Endothelial cell of hepatic sinusoid (primary cell): ENCODE measurements at regions not wholly inside any gene's neighbourhood (a gene's known extent, or its start where the extent isn't known, plus 50 kb on each side); places are given as distances from the start of the nearest gene placed in this dataset.
"Not testable (repeated sequence)": the region's sequence is repeated elsewhere in the genome, so short reads cannot be mapped to it uniquely, and the experiment has no call there.

Source experiments
- in situ Hi-C: cut with HindIII; loops from 2 replicates; pipeline ENCODE4 v1.10.0; 2017; ENCODE audit warnings: low sequenced_read_pairs

DNA sequence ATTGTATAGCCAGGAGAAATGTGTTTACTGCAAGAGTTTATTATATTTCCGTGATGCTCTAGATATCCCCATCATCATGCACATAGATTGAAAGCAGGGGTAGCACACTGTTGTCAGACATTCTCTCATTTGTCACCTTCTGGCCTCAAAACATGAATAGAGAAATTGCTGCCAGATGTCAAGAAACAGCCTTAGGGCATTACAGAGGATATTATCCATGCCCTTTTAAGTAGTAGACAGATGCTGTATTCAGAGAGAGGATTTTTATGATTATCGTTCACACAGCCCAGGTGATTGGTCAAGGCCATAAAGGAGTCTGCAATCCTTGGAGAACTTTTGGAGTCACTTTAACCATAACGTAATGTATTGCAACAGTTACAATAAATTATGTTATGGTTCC lies 1961.5 kb upstream of the TENM3 start:
- in situ Hi-C loops = no loop called here

DNA sequence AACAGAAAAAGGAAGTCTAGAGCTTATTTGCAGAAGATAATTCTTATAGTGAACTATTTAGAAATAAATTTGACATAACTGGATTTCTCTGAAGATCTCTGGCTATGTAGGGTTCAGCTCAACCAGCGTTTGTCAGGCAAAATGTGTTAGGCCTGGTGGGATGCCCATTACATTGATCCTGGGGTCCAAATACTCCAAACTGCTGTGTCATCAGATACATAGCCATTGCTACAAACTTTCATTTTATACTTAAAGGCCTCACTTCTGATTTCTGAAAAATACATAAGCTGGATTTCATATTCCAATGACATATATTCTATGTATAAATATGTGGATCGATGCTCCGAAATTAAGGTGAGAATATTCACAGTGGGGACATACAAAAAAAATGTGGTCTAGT lies 1958.9 kb upstream of the TENM3 start:
- in situ Hi-C loops = no loop called here

DNA sequence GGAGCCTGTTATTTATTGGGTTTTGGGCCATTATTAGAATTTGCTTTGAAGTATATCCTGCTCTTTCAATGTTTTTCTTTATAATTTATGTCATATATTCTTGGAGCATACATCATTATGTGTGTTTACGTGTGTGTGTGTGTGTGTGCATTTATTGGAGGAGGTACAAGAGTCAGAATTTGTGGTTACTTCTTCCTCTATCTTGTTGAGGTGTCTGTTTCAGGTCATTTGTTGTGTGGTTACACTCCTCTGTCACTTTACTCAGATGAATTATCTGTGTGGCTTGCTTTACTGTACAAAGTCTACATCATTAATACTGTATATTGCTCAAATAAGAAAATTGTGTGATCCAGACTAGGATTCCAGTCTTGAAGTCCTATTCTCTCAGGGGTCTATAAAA lies 1957.4 kb upstream of the TENM3 start:
- in situ Hi-C loops = no loop called here

DNA sequence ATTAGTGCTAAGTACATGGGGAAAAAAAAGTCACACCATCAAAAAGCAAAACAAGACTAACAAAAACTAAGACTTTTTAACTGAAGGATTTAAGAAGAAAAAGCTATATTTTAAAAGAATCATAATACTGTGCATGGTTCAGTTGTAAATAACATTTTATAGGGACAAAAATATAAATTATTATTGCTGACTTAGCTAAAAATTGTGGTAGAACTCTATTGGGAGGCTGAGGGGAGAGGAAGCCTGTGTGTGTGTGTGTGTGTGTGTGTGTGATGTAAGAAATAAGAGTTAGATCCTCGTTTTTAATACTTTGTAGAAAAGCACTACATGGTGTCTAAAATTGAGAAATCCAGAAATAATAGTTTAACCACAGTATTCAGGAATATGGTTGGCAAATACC lies 1950.9 kb upstream of the TENM3 start:
- in situ Hi-C loops = no loop called here

DNA sequence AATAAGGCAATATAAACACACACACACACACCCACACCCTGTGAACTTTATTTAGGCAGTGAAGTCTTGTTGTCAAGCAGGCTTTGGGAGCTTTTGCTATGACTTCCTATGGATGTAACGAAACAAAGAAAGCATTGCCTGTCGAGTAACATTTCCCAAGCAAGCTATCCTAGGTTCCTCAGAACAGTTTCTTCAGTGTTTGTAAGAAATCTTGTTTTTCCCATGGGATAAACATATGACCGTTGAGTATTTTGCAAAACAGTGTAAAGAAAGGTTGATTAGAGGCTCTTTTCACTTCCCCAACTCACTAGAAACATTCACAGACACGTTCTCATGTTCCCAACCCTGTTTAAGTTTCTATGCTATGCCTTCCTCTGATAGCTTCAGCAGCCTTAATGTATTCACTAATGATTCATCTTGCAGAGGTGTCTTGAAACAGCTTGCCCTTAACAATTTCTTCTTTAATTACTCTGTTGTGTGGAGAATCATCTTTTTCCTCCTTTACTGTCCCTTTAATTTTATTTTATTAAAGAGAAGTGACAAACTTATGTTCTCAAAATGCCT lies 1947.1 kb upstream of the TENM3 start:
- in situ Hi-C loops = no loop called here

DNA sequence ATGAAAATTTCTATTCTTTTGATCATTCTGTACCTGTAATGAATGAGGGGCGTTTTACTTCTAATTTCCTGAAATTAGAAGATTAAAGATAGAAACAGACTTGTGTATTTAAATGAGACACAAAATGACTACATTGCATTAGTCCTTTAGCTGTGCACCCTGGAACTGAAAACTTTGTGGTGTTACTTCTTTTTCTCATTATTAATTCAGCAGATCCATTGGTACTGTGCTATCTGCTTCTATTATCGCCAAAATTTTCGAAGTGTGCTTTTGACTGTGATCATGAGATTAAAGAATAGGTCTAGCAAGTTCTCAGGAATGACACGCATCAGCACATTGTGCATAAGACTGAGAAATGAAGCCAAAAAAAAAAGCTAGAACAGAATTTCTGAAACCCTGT lies 1938.9 kb upstream of the TENM3 start:
- in situ Hi-C loops = no loop called here

DNA sequence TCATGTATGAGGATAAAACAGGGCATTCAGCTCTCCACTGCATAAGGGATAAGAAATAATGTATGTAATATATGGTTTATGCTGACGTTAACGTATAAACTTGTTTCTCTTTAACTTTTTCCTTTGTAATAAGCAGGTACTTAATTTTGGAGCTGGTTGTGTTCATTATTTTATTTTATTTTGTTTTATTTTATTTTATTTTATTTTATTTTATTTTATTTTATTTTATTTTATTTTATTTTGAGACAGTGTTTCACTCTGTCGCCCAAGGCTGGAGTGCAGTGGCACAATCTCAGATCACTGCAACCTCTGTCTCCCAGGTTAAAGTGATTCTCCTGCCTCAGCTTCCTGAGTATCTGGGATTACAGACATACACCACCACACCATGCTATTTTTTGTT lies 1932.6 kb upstream of the TENM3 start:
- in situ Hi-C loops = no loop called here

DNA sequence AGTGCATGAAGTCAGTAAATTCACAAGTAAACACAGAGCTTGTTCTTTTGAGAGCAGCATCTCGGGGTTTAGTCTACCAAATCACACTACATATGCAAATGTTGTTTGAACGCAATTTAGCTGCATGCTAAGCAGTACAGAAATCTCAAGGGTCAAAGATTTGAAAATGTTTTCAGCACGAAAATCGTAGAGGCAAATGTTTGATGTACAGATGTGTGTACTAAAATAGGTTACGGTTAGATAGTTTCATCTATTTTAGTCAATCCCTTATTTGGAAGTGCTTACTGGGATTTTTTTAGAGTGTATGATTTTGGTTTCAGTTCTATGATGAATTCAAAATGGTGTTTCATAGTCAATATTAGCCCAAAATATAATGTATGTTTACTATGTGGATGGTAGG lies 1928.2 kb upstream of the TENM3 start:
- in situ Hi-C loops = no loop called here

DNA sequence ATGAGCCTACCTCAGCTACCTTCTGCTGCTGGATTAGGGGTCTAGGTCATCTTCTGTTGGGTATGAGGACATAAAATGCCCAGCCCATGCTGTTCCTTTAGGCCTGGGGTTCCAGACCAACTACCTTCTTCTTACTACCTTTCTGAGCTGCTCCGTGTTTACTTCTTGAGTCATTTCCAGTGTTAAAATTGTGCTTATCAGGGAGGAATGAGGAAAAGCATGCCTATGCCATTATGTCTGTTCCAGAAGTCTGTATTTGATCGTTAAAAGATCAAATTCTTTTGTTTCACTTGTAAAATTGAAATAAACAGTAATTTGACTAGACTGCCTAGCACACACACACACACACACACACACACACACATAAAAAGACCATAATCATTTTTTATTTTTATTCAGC lies 1912.7 kb upstream of the TENM3 start:
- in situ Hi-C loops = no loop called here

DNA sequence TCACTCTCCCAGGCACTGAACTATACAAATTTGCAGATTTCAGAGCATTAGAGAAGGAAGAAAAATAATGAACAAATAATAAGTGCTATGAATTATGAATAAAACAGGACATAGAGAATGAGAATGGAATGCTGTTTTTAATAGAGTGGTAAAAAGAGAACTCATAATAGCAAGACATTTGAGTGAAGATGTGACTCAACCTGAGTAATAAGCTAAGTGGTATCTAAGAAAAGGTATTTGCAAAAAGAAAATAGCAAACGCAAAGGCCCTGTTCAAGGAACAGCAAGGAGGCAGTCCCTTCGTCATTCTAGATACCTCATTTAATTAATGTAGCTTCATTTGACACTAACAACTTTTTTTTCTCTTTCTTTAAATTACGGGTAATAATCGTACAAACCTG lies 1910.0 kb upstream of the TENM3 start:
- in situ Hi-C loops = no loop called here

DNA sequence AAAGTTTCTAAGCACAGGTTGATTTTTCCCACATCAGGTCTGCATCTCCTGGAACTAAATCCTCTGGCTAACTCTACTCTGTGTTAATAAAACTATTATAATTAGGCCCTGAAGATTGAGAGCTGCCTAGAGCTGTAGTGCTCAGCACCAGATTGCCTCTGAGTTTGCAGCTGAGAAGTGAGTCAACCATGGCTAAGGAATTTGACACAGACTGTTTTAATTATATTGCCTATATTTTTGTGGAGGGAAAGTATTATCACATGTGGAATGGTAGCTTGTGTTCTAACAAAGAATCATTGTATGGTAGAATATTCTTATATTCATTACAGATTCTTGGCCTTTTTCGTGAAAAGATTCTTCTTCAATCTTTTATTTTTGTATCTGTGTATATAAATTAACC lies 1907.6 kb upstream of the TENM3 start:
- in situ Hi-C loops = no loop called here

DNA sequence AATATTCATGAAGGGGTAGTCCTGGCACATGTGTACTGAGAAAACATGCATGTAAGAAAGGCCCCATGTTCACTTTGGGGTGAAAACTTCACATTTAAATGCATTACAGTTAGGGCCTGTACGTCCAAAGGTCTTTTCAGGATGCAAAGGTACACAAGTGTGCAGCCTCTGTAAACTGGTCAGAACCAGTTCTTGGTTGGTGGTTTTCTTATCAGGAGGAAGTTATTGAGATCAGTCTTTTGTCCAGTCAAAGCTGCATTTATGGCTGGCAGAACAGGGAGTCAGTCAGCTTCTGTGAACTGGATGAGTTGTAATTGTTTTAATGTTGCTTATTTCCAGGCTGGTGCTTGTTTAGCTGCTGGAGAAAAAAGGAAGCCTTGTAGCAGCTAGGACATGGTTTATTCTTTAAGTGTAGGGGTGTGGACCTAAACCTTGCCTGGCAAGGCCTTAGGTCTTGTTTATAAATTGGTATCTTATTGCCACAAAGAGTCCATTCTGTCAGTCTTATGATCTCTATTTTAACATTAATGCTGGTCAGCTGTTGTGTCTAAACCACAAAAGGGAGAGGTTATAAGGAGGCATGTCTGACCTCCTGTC lies 1906.6 kb upstream of the TENM3 start:
- in situ Hi-C loops = no loop called here

DNA sequence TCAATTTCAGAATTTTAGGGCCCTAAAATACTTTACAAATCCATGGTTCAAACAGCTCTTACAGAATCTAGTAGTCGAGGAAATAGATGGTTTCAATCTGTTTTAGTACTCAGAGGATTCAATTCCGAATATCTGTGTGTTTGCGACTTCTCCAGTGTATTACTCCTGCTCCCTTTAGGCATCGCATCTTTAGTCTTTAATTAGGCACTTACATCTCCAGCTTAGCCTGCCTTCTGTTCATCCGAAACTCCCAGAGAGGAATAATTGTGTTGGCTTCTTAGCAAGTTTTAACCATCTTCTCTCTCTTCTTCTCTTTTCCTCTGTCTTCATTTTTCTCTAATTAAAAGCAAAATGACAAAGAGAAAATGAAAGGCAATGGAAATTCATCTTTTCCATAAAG lies 1901.3 kb upstream of the TENM3 start:
- in situ Hi-C loops = no loop called here

DNA sequence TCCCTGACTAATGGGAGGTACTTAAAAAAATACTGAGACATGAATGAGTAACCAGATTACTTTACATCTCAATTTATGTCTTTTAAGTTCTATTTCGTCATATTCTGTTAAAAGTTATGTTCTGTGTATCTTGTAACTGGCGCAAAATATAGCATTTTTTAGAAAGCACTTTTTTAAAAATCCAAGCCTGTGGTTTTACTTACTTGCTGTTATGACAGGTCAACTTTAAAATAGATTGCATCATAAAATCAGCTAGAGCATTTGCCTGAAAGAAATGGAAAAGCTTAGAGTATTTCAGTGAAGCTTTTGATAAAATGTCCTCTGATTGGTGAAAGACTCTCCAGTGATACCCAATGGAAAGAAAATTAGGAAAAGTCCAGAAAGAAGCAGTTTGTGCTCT lies 1892.3 kb upstream of the TENM3 start:
- in situ Hi-C loops = no loop called here

DNA sequence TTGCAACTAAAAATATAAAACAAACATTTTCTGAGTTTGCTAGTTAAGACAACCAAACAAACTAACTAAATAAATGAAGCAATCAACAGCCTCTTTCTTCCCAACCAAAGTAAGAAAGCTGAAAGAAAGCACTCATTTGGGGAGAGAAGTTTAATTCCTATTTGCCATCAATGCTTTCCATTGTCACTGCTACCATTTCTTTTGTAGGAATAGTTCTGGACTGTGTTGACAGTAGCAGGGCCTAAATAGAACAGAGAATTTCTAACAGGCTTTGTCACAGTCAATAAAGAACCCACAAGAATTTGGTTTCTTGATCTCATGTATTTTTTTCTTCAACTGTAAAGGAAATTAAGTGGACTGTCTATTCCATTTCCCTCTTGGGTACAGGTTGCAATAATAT lies 1886.4 kb upstream of the TENM3 start:
- in situ Hi-C loops = no loop called here

DNA sequence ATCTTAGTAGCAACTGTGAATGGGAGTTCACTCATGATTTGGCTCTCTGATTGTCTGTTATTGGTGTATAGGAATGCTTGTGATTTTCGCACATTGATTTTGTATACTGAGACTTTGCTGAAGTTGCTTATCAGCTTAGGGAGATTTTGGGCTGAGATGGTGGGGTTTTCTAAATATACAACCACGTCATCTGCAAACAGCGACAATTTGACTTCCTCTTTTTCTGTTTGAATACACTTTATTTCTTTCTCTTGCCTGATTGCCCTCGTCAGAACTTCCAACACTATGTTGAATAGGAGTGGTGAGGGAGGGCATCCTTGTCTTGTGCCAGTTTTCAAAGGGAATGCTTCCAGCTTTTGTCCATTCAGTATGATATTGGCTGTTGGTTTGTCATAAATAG lies 1883.1 kb upstream of the TENM3 start:
- in situ Hi-C loops = not testable (repeated sequence)

DNA sequence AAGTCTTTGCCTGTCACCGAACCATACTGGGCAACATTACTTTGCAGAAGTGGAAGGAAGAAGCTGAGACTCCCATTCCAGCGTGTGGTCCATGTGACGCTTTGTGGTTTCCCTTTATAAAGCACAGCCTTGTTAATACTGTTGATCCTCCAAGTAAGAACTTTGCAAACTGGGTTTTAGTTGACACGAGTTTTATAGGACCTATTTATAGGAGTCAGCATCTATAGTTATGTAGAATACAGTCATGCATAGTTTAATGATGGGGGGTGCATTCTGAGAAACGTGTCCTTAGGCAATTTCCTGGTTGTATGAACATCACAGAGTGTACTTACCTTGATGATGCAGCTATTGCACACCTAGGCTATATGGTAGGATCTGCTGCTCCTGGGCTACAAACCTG lies 1879.4 kb upstream of the TENM3 start:
- in situ Hi-C loops = no loop called here

DNA sequence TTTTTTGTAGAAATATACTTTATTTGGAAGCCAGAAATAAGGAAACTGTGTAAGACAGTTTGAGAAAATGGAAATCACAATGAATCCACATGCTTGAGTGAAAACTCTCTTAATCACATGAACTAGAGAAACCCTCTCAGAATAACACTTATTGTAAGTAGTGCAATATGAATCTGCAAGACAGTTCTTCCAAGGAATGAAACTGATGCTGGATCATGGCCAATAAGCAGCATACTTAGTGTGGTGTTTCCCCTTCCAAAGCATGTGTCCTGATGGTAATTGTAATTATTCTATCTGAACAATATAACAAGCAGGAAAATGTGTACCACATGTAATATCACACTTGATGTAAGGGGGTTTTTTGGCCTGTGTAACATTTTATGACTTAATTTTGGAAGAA lies 1870.5 kb upstream of the TENM3 start:
- in situ Hi-C loops = no loop called here

DNA sequence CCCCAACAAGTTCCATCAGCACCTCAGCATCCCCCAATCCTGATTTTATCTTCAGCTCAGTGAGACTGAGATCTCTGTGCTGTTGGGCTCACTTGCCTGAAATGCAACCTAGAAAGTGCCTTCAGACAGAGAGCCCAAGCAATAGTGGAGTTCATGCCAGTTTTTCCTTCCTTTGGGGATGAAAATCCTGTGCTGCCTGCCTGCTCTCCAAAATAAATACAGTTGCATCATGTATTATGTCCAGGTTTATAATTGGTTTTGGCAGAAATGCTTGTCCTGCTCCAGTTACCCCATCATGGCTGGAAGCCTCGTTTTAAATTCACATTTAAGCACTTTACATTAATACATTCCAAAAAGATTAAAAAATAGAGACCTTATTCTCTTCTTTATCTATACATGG lies 1865.5 kb upstream of the TENM3 start:
- in situ Hi-C loops = no loop called here

DNA sequence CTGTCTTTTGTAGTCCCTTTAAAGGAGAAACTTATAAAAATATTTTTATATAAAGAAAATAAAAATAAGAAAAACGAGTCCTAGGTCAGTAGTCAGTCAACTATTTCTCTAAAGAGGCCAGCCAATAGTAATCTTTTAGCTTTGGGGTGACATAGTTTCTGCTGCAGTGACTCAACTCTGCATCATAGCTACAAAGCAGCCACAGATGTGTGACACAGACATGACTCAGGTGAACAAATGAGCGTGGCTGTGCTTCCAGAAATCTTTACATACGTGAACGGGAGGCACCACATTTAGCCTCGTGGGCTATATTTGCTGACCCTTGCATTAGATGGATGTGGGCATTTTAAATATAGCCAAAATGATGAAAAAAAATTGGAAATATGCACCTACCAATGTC lies 1862.5 kb upstream of the TENM3 start:
- in situ Hi-C loops = no loop called here

DNA sequence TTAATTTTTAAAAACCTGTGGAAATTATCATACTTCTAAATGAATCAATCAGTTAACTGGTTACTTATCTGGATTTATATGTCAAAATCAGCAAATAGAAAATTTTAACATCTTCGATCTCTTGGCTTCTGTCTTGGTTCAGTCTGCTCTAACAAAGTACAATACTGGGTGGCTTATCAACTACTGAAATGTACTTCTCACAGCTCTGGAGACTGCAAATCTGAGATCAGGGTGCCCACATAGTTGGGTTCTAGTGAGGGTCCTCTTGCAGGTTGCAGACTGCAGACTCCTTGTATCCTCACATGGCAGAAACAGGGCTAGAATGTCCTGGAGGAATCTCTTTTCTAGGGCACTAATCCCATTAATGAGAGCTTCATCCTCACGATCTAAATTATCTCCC lies 1851.6 kb upstream of the TENM3 start:
- in situ Hi-C loops = no loop called here

DNA sequence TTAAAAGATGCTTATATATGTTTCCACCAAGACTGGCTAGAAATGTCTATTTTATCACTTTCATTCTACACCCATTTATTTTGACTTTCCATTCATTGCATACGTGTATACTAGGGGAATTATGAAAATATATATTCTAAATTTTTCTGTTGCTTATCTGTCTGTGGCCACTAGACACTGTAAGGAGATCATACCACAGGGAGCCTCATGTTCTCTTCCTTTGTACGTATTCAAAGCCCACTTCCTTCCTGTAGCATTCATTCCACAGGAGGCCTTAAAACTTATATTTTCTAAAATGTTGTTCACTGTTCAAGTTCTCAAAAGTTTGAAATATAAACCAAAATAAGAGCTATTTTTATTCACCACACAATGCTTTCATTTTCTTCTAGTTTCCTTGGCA lies 1848.9 kb upstream of the TENM3 start:
- in situ Hi-C loops = no loop called here

DNA sequence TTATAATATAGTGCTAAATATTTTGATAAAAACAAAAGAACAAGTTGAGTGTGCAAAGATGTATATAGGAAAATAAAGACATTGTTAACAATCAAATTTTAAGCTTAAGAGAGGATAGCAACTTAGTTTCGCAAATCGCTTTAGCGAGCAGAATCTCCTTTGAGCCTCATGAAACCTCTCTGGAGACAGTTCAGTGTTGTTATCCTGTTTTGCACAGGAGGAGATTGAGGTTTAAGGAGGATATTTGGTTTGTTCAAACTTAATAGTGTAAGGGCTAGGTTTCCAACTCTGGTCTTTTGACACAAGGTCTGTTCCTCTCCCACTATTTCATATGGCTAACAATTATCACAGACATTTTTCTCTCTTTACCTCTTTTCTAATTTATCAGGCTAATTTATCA lies 1848.5 kb upstream of the TENM3 start:
- in situ Hi-C loops = no loop called here
